ENCODE measurements at regions not wholly inside any gene's neighbourhood (a gene's known extent, or its start where the extent isn't known, plus 50 kb on each side); places are given as distances from the start of the nearest gene placed in this dataset.

- no peak for TF ChIP-seq CREB1 (CRISPR knock-in tag; IDR thresholded peaks at IDR 0.05; ENCODE audit: low read depth)
- TF ChIP-seq EZH2 (IDR thresholded peaks at IDR 0.05; ENCODE audit: low read depth, unreplicated experiment), result no peak
Observed at GRCh38 chr5:2021484-2022176, 138.9 kb upstream of the IRX4 start (continued).

- peaks cover 7% of the 10 kb centered on the region for H3K27me3 Mint-ChIP-seq (ENCODE audit: insufficient read depth, low read depth, poor library complexity)
- TF ChIP-seq NANOG (IDR thresholded peaks at IDR 0.05; ENCODE audit: borderline replicate concordance) (no peak), POLR2AphosphoS5 (IDR thresholded peaks at IDR 0.05; ENCODE audit: low read depth) (no peak), EZH2 (IDR thresholded peaks at IDR 0.05; ENCODE audit: low read depth, unreplicated experiment) (no peak), ZNF114 (CRISPR knock-in tag; IDR thresholded peaks at IDR 0.05) (no peak), CREB1 (CRISPR knock-in tag; IDR thresholded peaks at IDR 0.05; ENCODE audit: low read depth) (no peak), JUNB (IDR thresholded peaks at IDR 0.05; ENCODE audit: unreplicated experiment) (no peak)
- TF ChIP-seq, protein P1, sequence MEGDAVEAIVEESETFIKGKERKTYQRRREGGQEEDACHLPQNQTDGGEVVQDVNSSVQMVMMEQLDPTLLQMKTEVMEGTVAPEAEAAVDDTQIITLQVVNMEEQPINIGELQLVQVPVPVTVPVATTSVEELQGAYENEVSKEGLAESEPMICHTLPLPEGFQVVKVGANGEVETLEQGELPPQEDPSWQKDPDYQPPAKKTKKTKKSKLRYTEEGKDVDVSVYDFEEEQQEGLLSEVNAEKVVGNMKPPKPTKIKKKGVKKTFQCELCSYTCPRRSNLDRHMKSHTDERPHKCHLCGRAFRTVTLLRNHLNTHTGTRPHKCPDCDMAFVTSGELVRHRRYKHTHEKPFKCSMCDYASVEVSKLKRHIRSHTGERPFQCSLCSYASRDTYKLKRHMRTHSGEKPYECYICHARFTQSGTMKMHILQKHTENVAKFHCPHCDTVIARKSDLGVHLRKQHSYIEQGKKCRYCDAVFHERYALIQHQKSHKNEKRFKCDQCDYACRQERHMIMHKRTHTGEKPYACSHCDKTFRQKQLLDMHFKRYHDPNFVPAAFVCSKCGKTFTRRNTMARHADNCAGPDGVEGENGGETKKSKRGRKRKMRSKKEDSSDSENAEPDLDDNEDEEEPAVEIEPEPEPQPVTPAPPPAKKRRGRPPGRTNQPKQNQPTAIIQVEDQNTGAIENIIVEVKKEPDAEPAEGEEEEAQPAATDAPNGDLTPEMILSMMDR (conservative IDR thresholded peaks at IDR 0.05; ENCODE audit: low read depth in 2 of 2), result no peak
Observed at GRCh38 chr5:2020730-2021129, 138.0 kb upstream of the IRX4 start.

GRCh38 chr5:2019716-2020115 lies 137.0 kb upstream of the IRX4 start:
- Histone ChIP-seq H3K9me2 (ENCODE audit: insufficient read depth) (no peaks in the 10 kb centered on the region), H3K4me1 (ENCODE audit: insufficient read depth) (no peaks in the 10 kb centered on the region), H3K27me3 (ENCODE audit: insufficient read depth) (no peaks in the 10 kb centered on the region), H3K27ac (ENCODE audit: low read depth) (no peak overlapping the region), H2AFZ (no peak overlapping the region), H3K36me3 (ENCODE audit: insufficient read depth) (no peaks in the 10 kb centered on the region), H3F3A (replicated peaks; ENCODE audit: low read depth) (no peaks in the 10 kb centered on the region), H3K4me3 (no peak overlapping the region), H4K20me1 (replicated peaks; ENCODE audit: insufficient read depth) (no peaks in the 10 kb centered on the region; the same call in 1 of the 2 replicates), H3K79me2 (replicated peaks; ENCODE audit: insufficient read depth) (no peaks in the 10 kb centered on the region), H3K4me2 (no peak overlapping the region)
- ATAC-seq, result no peak
- H3K36me3 Mint-ChIP-seq (ENCODE audit: low read depth), result no peaks in the 10 kb centered on the region
- peaks cover 7% of the 10 kb centered on the region for H3K27me3 Mint-ChIP-seq (ENCODE audit: insufficient read depth, low read depth, poor library complexity)
- no peaks in the 10 kb centered on the region for H3K9me3 Mint-ChIP-seq
- H3K27ac Mint-ChIP-seq, result no peak overlapping the region
- no peak for DNase-seq (ENCODE audit: low spot score)
- no peak overlapping the region for H3K4me3 Mint-ChIP-seq
- no peak for TF ChIP-seq ZNF462 (CRISPR knock-in tag; IDR thresholded peaks at IDR 0.05)
- no peak for TF ChIP-seq POLR2AphosphoS5 (IDR thresholded peaks at IDR 0.05; ENCODE audit: low read depth)
- H3K4me1 Mint-ChIP-seq, result no peaks in the 10 kb centered on the region; the same call in 1 of the 3 replicates

More at GRCh38 chr5:2020730-2021129, 138.0 kb upstream of the IRX4 start:
- no peaks in the 10 kb centered on the region for H3K79me2 ChIP-seq (replicated peaks; ENCODE audit: insufficient read depth)
- no peak overlapping the region for H3K27ac Mint-ChIP-seq
- no peaks in the 10 kb centered on the region for H3K9me2 ChIP-seq (ENCODE audit: insufficient read depth)
- no peaks in the 10 kb centered on the region for H3F3A ChIP-seq (replicated peaks; ENCODE audit: low read depth)
- peaks cover 3% of the 10 kb centered on the region for H3K4me1 Mint-ChIP-seq
- no peak for ATAC-seq
- no peaks in the 10 kb centered on the region for H3K36me3 Mint-ChIP-seq (ENCODE audit: low read depth)
- no peak overlapping the region for H3K4me3 Mint-ChIP-seq
- H2AFZ ChIP-seq, result no peak overlapping the region
- H3K9me3 Mint-ChIP-seq, result no peaks in the 10 kb centered on the region
- H3K4me3 ChIP-seq, result no peak overlapping the region
- H3K36me3 ChIP-seq (ENCODE audit: insufficient read depth), result no peaks in the 10 kb centered on the region
- no peaks in the 10 kb centered on the region for H3K4me1 ChIP-seq (ENCODE audit: insufficient read depth)
- no peaks in the 10 kb centered on the region for H3K27me3 ChIP-seq (ENCODE audit: insufficient read depth)
- no peak overlapping the region for H3K4me2 ChIP-seq
- no peak for DNase-seq (ENCODE audit: low spot score)
- H4K20me1 ChIP-seq (replicated peaks; ENCODE audit: insufficient read depth), result no peaks in the 10 kb centered on the region
- H3K27ac ChIP-seq (ENCODE audit: low read depth), result no peak overlapping the region

Data from GM23338 (cell line).